IMR-90 (cell line): ENCODE measurements at regions not wholly inside any gene's neighbourhood (a gene's known extent, or its start where the extent isn't known, plus 50 kb on each side); places are given as distances from the start of the nearest gene placed in this dataset.

ENCODE experiments used
- ATAC-seq: fragments of 200-7000 bp; cut with Tn5 transposase; 2 replicates; pipeline ENCODE4 v1.9.1; 2020; ENCODE audit warnings: low read depth, mild to moderate bottlenecking, moderate library complexity
- BruUV-seq: library from RNA; stranded (reverse); fragments of 400-500 nt; replicated peaks from 2 replicates; lab custom pipeline; 2021; lab: Mats Ljungman, UMichigan
- CTCF ChIA-PET: fragments of 300-600 bp; formaldehyde crosslinking; extraction: SDS; loops from one replicate; lab custom pipeline; 2021; ENCODE audit warnings: antibody characterized with exemption; lab: Yijun Ruan, JAX
- POLR2A ChIA-PET: fragments of 300-600 bp; sonication (Branson Sonifier 250); formaldehyde crosslinking; loops from one replicate; lab custom pipeline; 2022; ENCODE audit warnings: antibody characterized with exemption; ENCODE audit not compliant: unreplicated experiment; lab: Charles Lee
- DNase-seq: peaks from one replicate; pipeline ENCODE4 v3.0.0; 2013
- H2AFZ ChIP-seq: replicated peaks from 2 replicates; pipeline ENCODE3; 2013; ENCODE audit warnings: low read length, mild to moderate bottlenecking; ENCODE audit not compliant: poor library complexity
- H2AK5ac ChIP-seq: 2 replicates; pipeline ENCODE4 v1.6.1; 2013; ENCODE audit warnings: low read depth, low read length, inconsistent platforms
- H2AK9ac ChIP-seq: replicated peaks from 2 replicates; pipeline ENCODE3; 2013; ENCODE audit warnings: mild to moderate bottlenecking, low read depth, low read length, moderate library complexity; ENCODE audit not compliant: poor library complexity
- H2BK120ac ChIP-seq: 2 replicates; pipeline ENCODE4 v1.6.1; 2013; ENCODE audit warnings: low read depth, low read length, inconsistent platforms
- H2BK15ac ChIP-seq: 3 replicates; pipeline ENCODE4 v1.6.1; 2013; ENCODE audit warnings: low read depth, low read length, inconsistent platforms
- H2BK20ac ChIP-seq: 2 replicates; pipeline ENCODE4 v1.6.1; 2013; ENCODE audit warnings: low read depth, mild to moderate bottlenecking, inconsistent platforms, low read length, moderate library complexity
- H2BK5ac ChIP-seq: 2 replicates; pipeline ENCODE4 v1.6.1; 2013; ENCODE audit warnings: mild to moderate bottlenecking, low read depth, low read length, inconsistent platforms; ENCODE audit not compliant: poor library complexity, severe bottlenecking
- H3K14ac ChIP-seq: replicated peaks from 2 replicates; pipeline ENCODE4 v1.6.1; 2013; ENCODE audit warnings: low read depth, low read length, inconsistent platforms
- H3K18ac ChIP-seq: 2 replicates; pipeline ENCODE4 v1.6.1; 2013; ENCODE audit warnings: low read depth, low read length, control low read depth
- H3K23ac ChIP-seq: 2 replicates; pipeline ENCODE4 v1.6.1; 2013; ENCODE audit warnings: low read depth, low read length, inconsistent platforms
- H3K27ac ChIP-seq: 2 replicates; pipeline ENCODE4 v1.5.1; 2013; ENCODE audit warnings: mild to moderate bottlenecking, control low read depth, low read length; ENCODE audit not compliant: insufficient read depth
- H3K27me3 ChIP-seq: 2 replicates; pipeline ENCODE4 v1.6.1; 2013; ENCODE audit warnings: low read length; ENCODE audit not compliant: control insufficient read depth, insufficient read depth
- H3K36me3 ChIP-seq: 2 replicates; pipeline ENCODE4 v1.6.1; 2013; ENCODE audit warnings: low read length, mixed read lengths; ENCODE audit not compliant: control insufficient read depth, insufficient read depth
- H3K4ac ChIP-seq: 2 replicates; pipeline ENCODE4 v1.6.1; 2013; ENCODE audit warnings: low read depth, low read length, inconsistent platforms
- H3K4me1 ChIP-seq: 2 replicates; pipeline ENCODE4 v1.6.1; 2013; ENCODE audit warnings: low read length, mixed read lengths; ENCODE audit not compliant: control insufficient read depth, insufficient read depth
- H3K4me2 ChIP-seq: 2 replicates; pipeline ENCODE4 v1.6.1; 2013; ENCODE audit warnings: low read depth, mild to moderate bottlenecking, control low read depth, low read length, moderate library complexity
- H3K4me3 ChIP-seq: 2 replicates; pipeline ENCODE4 v1.5.1; 2013; ENCODE audit warnings: low read depth, mild to moderate bottlenecking, control low read depth, low read length, moderate library complexity; ENCODE audit not compliant: insufficient read depth
- H3K56ac ChIP-seq: 2 replicates; pipeline ENCODE4 v1.6.1; 2013; ENCODE audit warnings: low read length, inconsistent platforms; ENCODE audit not compliant: insufficient read depth; ENCODE audit errors: extremely low read depth
- H3K79me1 ChIP-seq, 2 experiments: 2 replicates each; pipeline ENCODE4 v1.6.1; 2013; ENCODE audit warnings: low read length in 2 of 2, inconsistent platforms in 1 of 2, low read depth in 1 of 2
- H3K9ac ChIP-seq: 2 replicates; pipeline ENCODE4 v1.6.1; 2013; ENCODE audit warnings: low read depth, low read length, control low read depth
- H3K9me1 ChIP-seq: 2 replicates; pipeline ENCODE4 v1.6.1; 2013; ENCODE audit warnings: low read length, inconsistent platforms; ENCODE audit not compliant: insufficient read depth
- H3K9me3 ChIP-seq: 2 replicates; pipeline ENCODE4 v1.6.1; 2013; ENCODE audit warnings: low read length; ENCODE audit not compliant: control insufficient read depth, insufficient read depth
- H4K20me1 ChIP-seq: 2 replicates; pipeline ENCODE4 v1.6.1; 2013; ENCODE audit warnings: low read length, inconsistent platforms; ENCODE audit not compliant: insufficient read depth
- H4K5ac ChIP-seq: 2 replicates; pipeline ENCODE4 v1.6.1; 2013; ENCODE audit warnings: mild to moderate bottlenecking, low read depth, low read length, control low read depth
- H4K8ac ChIP-seq, 2 experiments: 2 replicates each; pipeline ENCODE4 v1.6.1; 2013; ENCODE audit warnings: low read depth in 2 of 2, low read length in 2 of 2, control low read depth in 1 of 2, inconsistent platforms in 1 of 2
- H4K91ac ChIP-seq: 2 replicates; pipeline ENCODE4 v1.6.1; 2013; ENCODE audit warnings: low read depth, low read length, inconsistent platforms; ENCODE audit not compliant: insufficient read depth
- BHLHE40 ChIP-seq: fragments of 150-350 bp; IDR thresholded peaks from 2 replicates; pipeline ENCODE4 v1.6.1; 2016; ENCODE audit warnings: mild to moderate bottlenecking, low read depth, low read length
- MAFK ChIP-seq: IDR thresholded peaks from 2 replicates; pipeline ENCODE4 v1.6.1; 2012; ENCODE audit warnings: low read depth, low read length, improper control_type of control experiment
- MXI1 ChIP-seq: IDR thresholded peaks from 2 replicates; pipeline ENCODE4 v1.6.1; 2012; ENCODE audit warnings: low read depth, mild to moderate bottlenecking, low read length, moderate library complexity, borderline replicate concordance
- RCOR1 ChIP-seq: IDR thresholded peaks from 2 replicates; pipeline ENCODE4 v1.6.1; 2012; ENCODE audit warnings: mild to moderate bottlenecking, low read length, improper control_type of control experiment; ENCODE audit not compliant: insufficient replicate concordance
- WGBS, 2 experiments: methylation state at CpG; one replicate each; pipeline versions ENCODE4 v1.1.5 to v1.1.7; 2013; ENCODE audit warnings: missing lambda C conversion rate in 2 of 2; ENCODE audit not compliant: insufficient read length in 1 of 2; ENCODE audit errors: extremely low coverage in 2 of 2; 5-methylcytosine and 5-hydroxymethylcytosine counted together
- dilution Hi-C: fragments of 300-500 bp; cut with HindIII; formaldehyde crosslinking; loops from one replicate; pipeline ENCODE4 v1.14.3; 2018; ENCODE audit warnings: low sequenced_read_pairs; ENCODE audit not compliant: unreplicated experiment
- in situ Hi-C: fragments of 300-500 bp; cut with MboI; formaldehyde crosslinking; loops from 3 replicates; pipeline ENCODE4 v1.14.3; 2019; ENCODE audit warnings: low sequenced_read_pairs, inconsistent platforms, mixed read lengths
- intact Hi-C: fragments of 100-400 bp; cut with micrococcal nuclease; formaldehyde crosslinking; loops from 2 replicates; pipeline ENCODE4 v1.10.0; 2022

DNA sequence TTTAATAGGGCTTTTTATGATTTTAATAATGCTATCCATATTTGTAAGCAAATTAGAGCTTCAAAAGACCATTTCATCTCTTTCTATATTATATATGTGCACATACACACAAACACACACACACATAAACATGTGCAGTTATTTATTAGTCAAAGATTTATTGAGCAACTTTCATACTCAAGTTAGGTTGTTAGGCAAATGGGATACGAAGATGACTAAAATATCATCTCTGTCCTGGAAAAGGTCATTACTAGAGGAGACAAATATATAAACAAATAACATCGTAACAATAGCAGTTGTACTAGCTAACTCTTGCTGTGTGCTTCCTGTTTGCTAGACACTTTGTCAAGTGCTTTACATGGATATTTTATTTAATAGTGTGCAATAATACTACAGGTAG is 307.9 kb downstream of the SNX13 start:
- Histone ChIP-seq H3K36me3 (no peaks in the 10 kb centered on the region), H4K91ac (no peak overlapping the region), H3K27ac (no peak overlapping the region), H3K18ac (no peak overlapping the region), H3K27me3 (no peaks in the 10 kb centered on the region), H3K4ac (no peak overlapping the region), H3K23ac (no peak overlapping the region), H3K9me1 (peaks cover 5% of the 10 kb centered on the region; the same call in 1 of the 2 replicates), H2BK120ac (no peak overlapping the region), H4K8ac (no peak overlapping the region), H3K56ac (no peak overlapping the region), H3K4me2 (no peak overlapping the region), H3K4me3 (no peak overlapping the region), H3K9ac (no peak overlapping the region), H2AK9ac (no peak overlapping the region), H2AK5ac (no peak overlapping the region), H2BK20ac (no peak overlapping the region), H2BK5ac (no peak overlapping the region), H4K5ac (no peak overlapping the region), H4K20me1 (no peaks in the 10 kb centered on the region), H3K14ac (no peak overlapping the region), H2BK15ac (no peak overlapping the region), H3K4me1 (no peaks in the 10 kb centered on the region), H2AFZ (no peak overlapping the region), H3K79me1 (no peaks in the 10 kb centered on the region), H3K9me3 (no peaks in the 10 kb centered on the region)
- ChIA-PET CTCF (no interaction called here), POLR2A (no interaction called here)
- WGBS, 2 experiments = no CpG with 5 or more reads among the region's 2 CpGs
- intact Hi-C loops (no loop called here), dilution Hi-C loops (no loop called here), in situ Hi-C loops (no loop called here)
- DNase-seq (no peak), ATAC-seq (no peak)
- BruUV-seq = no TSS peak
- no peak for TF ChIP-seq BHLHE40
- TF ChIP-seq MAFK = no peak
- TF ChIP-seq RCOR1 = no peak
- TF ChIP-seq MXI1 = no peak
